Liver (tissue), 7 donors: ENCODE measurements at regions not wholly inside any gene's neighbourhood (a gene's known extent, or its start where the extent isn't known, plus 50 kb on each side); places are given as distances from the start of the nearest gene placed in this dataset.

Experiments
- DNase-seq: peaks from one replicate; pipeline ENCODE4 v3.0.0-alpha.2; 2017; ENCODE audit warnings: low spot score
- H3K27ac ChIP-seq, 2 donors: one replicate each; pipeline ENCODE4 v1.7.0; 2013; ENCODE audit warnings: inconsistent platforms in 2 of 2, low read length in 2 of 2, control low read depth in 1 of 2, low read depth in 1 of 2, mild to moderate bottlenecking in 1 of 2
- H3K27me3 ChIP-seq, 4 donors: one replicate each; pipeline versions ENCODE4 v1.6.1 to v1.7.0; 2013; ENCODE audit warnings: low read length in 3 of 4, inconsistent platforms in 1 of 4, mild to moderate bottlenecking in 1 of 4, moderate library complexity in 1 of 4; ENCODE audit not compliant: control insufficient read depth in 4 of 4, insufficient read depth in 4 of 4
- H3K36me3 ChIP-seq, 4 donors: one replicate each; pipeline versions ENCODE4 v1.6.1 to v1.7.0; 2013; ENCODE audit warnings: low read length in 3 of 4, mild to moderate bottlenecking in 3 of 4, low read depth in 1 of 4, moderate library complexity in 1 of 4; ENCODE audit not compliant: control insufficient read depth in 4 of 4, insufficient read depth in 3 of 4
- H3K4me1 ChIP-seq, 4 donors: one replicate each; pipeline versions ENCODE4 v1.6.1 to v1.7.0; 2013; ENCODE audit warnings: low read length in 3 of 4, mild to moderate bottlenecking in 3 of 4, moderate library complexity in 1 of 4; ENCODE audit not compliant: control insufficient read depth in 4 of 4, insufficient read depth in 4 of 4
- H3K4me3 ChIP-seq, 3 donors: one replicate each; pipeline versions ENCODE4 v1.6.1 to v1.7.0; 2013; ENCODE audit warnings: low read length in 3 of 3, control low read depth in 1 of 3, low read depth in 1 of 3, mild to moderate bottlenecking in 1 of 3
- H3K9ac ChIP-seq, 2 donors: one replicate each; pipeline ENCODE4 v1.7.0; 2013; ENCODE audit warnings: low read length in 2 of 2, mild to moderate bottlenecking in 2 of 2, moderate library complexity in 2 of 2, control low read depth in 1 of 2, low read depth in 1 of 2
- H3K9me3 ChIP-seq, 4 donors: one replicate each; pipeline versions ENCODE4 v1.6.1 to v1.7.0; 2013; ENCODE audit warnings: low read length in 3 of 4; ENCODE audit not compliant: control insufficient read depth in 4 of 4
- ATF3 ChIP-seq: IDR thresholded peaks from 2 replicates; pipeline ENCODE4 v1.6.1; 2016; ENCODE audit warnings: antibody characterized with exemption
- EGR1 ChIP-seq, 2 donors: IDR thresholded peaks; 2 replicates each; pipeline ENCODE4 v1.6.1; 2016 to 2018; ENCODE audit warnings: antibody characterized with exemption in 2 of 2, low read depth in 2 of 2
- FOXA2 ChIP-seq: IDR thresholded peaks from 2 replicates; pipeline ENCODE4 v1.6.1; 2016; ENCODE audit warnings: antibody characterized with exemption
- GABPA ChIP-seq, 2 donors: IDR thresholded peaks in 1 of 2; conservative IDR thresholded peaks in 1 of 2; 2 replicates each; pipeline ENCODE4 v1.6.1; 2016; ENCODE audit warnings: antibody characterized with exemption in 2 of 2, mild to moderate bottlenecking in 1 of 2, moderate library complexity in 1 of 2
- HNF4A ChIP-seq, 2 donors: conservative IDR thresholded peaks; 2 replicates each; pipeline ENCODE4 v1.6.1; 2016; ENCODE audit warnings: antibody characterized with exemption in 2 of 2, mild to moderate bottlenecking in 2 of 2
- HNF4G ChIP-seq: IDR thresholded peaks from 2 replicates; pipeline ENCODE4 v1.6.1; 2016; ENCODE audit warnings: antibody characterized with exemption
- JUND ChIP-seq, 2 donors: IDR thresholded peaks; 2 replicates each; pipeline ENCODE4 v1.6.1; 2016; ENCODE audit warnings: antibody characterized with exemption in 2 of 2
- NR2F2 ChIP-seq: IDR thresholded peaks from 2 replicates; pipeline ENCODE4 v1.6.1; 2016; ENCODE audit warnings: antibody characterized with exemption
- RAD21 ChIP-seq, 2 donors: IDR thresholded peaks; 2 replicates each; pipeline ENCODE4 v1.6.1; 2016; ENCODE audit warnings: antibody characterized with exemption in 2 of 2, mild to moderate bottlenecking in 2 of 2
- REST ChIP-seq: IDR thresholded peaks from 2 replicates; pipeline ENCODE4 v1.6.1; 2016; ENCODE audit warnings: antibody characterized with exemption, mild to moderate bottlenecking
- SP1 ChIP-seq: IDR thresholded peaks from 2 replicates; pipeline ENCODE4 v1.6.1; 2018; ENCODE audit warnings: antibody characterized with exemption, mild to moderate bottlenecking
- TAF1 ChIP-seq: conservative IDR thresholded peaks from 2 replicates; pipeline ENCODE4 v1.6.1; 2016; ENCODE audit warnings: antibody characterized with exemption, mild to moderate bottlenecking
- YY1 ChIP-seq: IDR thresholded peaks from 2 replicates; pipeline ENCODE4 v1.6.1; 2016; ENCODE audit warnings: antibody characterized with exemption, mild to moderate bottlenecking
- ZBTB33 ChIP-seq: IDR thresholded peaks from 2 replicates; pipeline ENCODE4 v1.6.1; 2016; ENCODE audit warnings: antibody characterized with exemption
- WGBS: extraction: QIAGEN DNeasy Blood & Tissue Kit; methylation state at CpG from one replicate; pipeline ENCODE4 v1.1.7; 2013; 5-methylcytosine and 5-hydroxymethylcytosine counted together
- donor health status: healthy.
- donor health status: healthy.
- donor health status: healthy.
- donor health status: healthy.

- Histone ChIP-seq H3K9me3 (no peaks in the 10 kb centered on the region), H3K9ac (no peak overlapping the region), H3K27ac (no peak overlapping the region), H3K27me3 (peaks cover 0 to 5% (median 1%) of the 10 kb centered on the region in 4 donors), H3K4me3 (no peak overlapping the region), H3K4me1 (no peaks in the 10 kb centered on the region), H3K36me3 (no peaks in the 10 kb centered on the region)
- TF ChIP-seq JUND (IDR thresholded peaks at IDR 0.05) (no peak), ZBTB33 (no peak), ATF3 (no peak), REST (no peak), NR2F2 (no peak), TAF1 (no peak), EGR1 (IDR thresholded peaks at IDR 0.05; ENCODE audit: low read depth in 2 of 2) (no peak)
- DNase-seq = no peak
- WGBS = 64% methylated on average over 4 of the region's 4 CpGs
These were observed 194.9 kb upstream of the PRSS58 start for GRCh38 chr7:142452791-142453190.

GRCh38 chr7:142451817-142452216 is 194.0 kb upstream of the PRSS58 start:
- 68% methylated on average over 4 of the region's 4 CpGs for WGBS
- H3K9me3 ChIP-seq = no peaks in the 10 kb centered on the region

More at GRCh38 chr7:142451817-142452216, 194.0 kb upstream of the PRSS58 start:
- no peak for TF ChIP-seq JUND (IDR thresholded peaks at IDR 0.05)
- no peak for TF ChIP-seq GABPA (IDR thresholded peaks at IDR 0.05 in 1 of 2, conservative IDR thresholded peaks at IDR 0.05 in 1 of 2)
- TF ChIP-seq ZBTB33 = no peak
- TF ChIP-seq RAD21 (IDR thresholded peaks at IDR 0.05) = no peak
- TF ChIP-seq TAF1 = no peak
- TF ChIP-seq ATF3 = no peak
- no peak for TF ChIP-seq YY1
- no peak for TF ChIP-seq FOXA2
- no peak for TF ChIP-seq HNF4A (conservative IDR thresholded peaks at IDR 0.05)
- TF ChIP-seq SP1 = no peak
- TF ChIP-seq HNF4G = no peak
- DNase-seq = no peak
- no peak overlapping the region for H3K9ac ChIP-seq
- no peaks in the 10 kb centered on the region for H3K4me1 ChIP-seq
- H3K36me3 ChIP-seq = no peaks in the 10 kb centered on the region
- H3K27me3 ChIP-seq = peaks cover 0 to 5% (median 0%) of the 10 kb centered on the region in 4 donors
- no peak overlapping the region for H3K27ac ChIP-seq
- H3K4me3 ChIP-seq = no peak overlapping the region
